ENCODE measurements at regions not wholly inside any gene's neighbourhood (a gene's known extent, or its start where the extent isn't known, plus 50 kb on each side); places are given as distances from the start of the nearest gene placed in this dataset.
A peak's percentile ranks its signal among the peaks of the same experiment; 100 is the strongest.

DNA sequence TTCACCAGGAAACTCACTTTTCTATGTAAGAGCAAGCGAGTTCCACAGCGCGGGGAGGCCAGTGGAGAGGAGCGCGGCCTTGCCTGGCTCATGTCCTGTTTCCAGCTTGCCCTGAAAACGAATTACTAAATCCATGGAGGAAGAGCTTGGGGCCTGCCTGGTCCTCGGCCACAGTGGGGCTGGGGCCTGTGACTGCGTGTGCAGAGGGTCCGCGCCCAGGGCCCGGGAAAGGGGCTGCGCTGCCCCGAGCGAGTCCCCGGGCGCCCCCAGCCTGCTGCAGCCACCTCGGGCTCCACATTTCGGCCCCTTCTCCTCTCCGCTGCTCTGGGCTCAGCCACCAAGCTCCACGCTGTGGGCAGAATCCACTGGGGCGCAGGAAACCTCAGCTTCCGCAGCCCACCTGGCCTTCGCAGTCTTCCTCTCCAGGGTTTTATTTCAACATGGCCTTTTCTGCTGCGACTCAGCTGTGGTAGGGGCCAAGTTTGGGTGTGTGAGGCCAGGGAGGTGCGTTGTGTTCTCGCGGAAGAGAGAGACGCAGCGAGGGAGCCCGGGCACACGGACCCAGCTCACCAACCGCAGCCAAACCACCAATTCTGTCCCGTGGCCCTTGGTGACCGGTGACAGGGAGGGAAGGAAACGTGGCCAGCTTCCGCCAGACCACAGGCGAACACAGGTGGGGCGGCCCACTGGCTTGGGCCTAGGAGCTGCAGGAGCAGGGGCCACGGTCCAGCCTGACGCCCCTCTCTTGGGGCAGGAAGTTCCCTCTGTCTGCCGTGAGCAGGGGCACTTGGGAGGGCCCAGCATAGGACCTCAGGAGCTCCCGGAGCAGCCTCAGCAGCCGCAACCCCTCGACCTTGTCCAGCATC lies 211.4 kb downstream of the ERMARD start:
- H3K9me3 ChIP-seq, result no peaks in the 10 kb centered on the region
- H3K4me1 ChIP-seq (ENCODE audit: control insufficient read depth in 1 of 2, insufficient read depth in 2 of 2, low read depth in 1 of 2, low read length in 1 of 2), result peaks cover 0 to 16% of the 10 kb centered on the region in 2 experiments; a peak in 1 of 4 replicates
- TF ChIP-seq SMC3 (IDR thresholded peaks at IDR 0.05; ENCODE audit: low read depth, low read length), result no peak
- TF ChIP-seq MXI1 (IDR thresholded peaks at IDR 0.05; ENCODE audit: low read depth, low read length), result no peak
- no peak for TF ChIP-seq FOXM1 (IDR thresholded peaks at IDR 0.05; ENCODE audit: low read depth)
- TF ChIP-seq RXRA (IDR thresholded peaks at IDR 0.05; ENCODE audit: borderline replicate concordance, low read depth), result no peak
- no peak for TF ChIP-seq TCF12 (IDR thresholded peaks at IDR 0.05)
- TF ChIP-seq TAF1 (IDR thresholded peaks at IDR 0.05; ENCODE audit: borderline replicate concordance, low read depth, low read length), result no peak
- no peak for TF ChIP-seq GATA2 (CRISPR knock-in tag; IDR thresholded peaks at IDR 0.05)
- TF ChIP-seq NFIC (IDR thresholded peaks at IDR 0.05; ENCODE audit: borderline replicate concordance), result no peak
- TF ChIP-seq POLR2AphosphoS5 (IDR thresholded peaks at IDR 0.05; ENCODE audit: low read depth, low read length), result no peak
- TF ChIP-seq, protein P1, sequence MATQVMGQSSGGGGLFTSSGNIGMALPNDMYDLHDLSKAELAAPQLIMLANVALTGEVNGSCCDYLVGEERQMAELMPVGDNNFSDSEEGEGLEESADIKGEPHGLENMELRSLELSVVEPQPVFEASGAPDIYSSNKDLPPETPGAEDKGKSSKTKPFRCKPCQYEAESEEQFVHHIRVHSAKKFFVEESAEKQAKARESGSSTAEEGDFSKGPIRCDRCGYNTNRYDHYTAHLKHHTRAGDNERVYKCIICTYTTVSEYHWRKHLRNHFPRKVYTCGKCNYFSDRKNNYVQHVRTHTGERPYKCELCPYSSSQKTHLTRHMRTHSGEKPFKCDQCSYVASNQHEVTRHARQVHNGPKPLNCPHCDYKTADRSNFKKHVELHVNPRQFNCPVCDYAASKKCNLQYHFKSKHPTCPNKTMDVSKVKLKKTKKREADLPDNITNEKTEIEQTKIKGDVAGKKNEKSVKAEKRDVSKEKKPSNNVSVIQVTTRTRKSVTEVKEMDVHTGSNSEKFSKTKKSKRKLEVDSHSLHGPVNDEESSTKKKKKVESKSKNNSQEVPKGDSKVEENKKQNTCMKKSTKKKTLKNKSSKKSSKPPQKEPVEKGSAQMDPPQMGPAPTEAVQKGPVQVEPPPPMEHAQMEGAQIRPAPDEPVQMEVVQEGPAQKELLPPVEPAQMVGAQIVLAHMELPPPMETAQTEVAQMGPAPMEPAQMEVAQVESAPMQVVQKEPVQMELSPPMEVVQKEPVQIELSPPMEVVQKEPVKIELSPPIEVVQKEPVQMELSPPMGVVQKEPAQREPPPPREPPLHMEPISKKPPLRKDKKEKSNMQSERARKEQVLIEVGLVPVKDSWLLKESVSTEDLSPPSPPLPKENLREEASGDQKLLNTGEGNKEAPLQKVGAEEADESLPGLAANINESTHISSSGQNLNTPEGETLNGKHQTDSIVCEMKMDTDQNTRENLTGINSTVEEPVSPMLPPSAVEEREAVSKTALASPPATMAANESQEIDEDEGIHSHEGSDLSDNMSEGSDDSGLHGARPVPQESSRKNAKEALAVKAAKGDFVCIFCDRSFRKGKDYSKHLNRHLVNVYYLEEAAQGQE (IDR thresholded peaks at IDR 0.05; ENCODE audit: low read depth, low read length), result no peak
- no peak for TF ChIP-seq EP300 (IDR thresholded peaks at IDR 0.05; ENCODE audit: borderline replicate concordance in 1 of 2, low read depth in 1 of 2, low read length in 1 of 2)
- TF ChIP-seq GABPA (IDR thresholded peaks at IDR 0.05; ENCODE audit: low read depth), result no peak
- no peak for TF ChIP-seq SIN3A (IDR thresholded peaks at IDR 0.05; ENCODE audit: borderline replicate concordance, low read depth, low read length)
- no peak for TF ChIP-seq NRF1 (IDR thresholded peaks at IDR 0.05; ENCODE audit: low read depth, low read length)
- no peak for TF ChIP-seq JUND (IDR thresholded peaks at IDR 0.05)
- TF ChIP-seq, protein P2, sequence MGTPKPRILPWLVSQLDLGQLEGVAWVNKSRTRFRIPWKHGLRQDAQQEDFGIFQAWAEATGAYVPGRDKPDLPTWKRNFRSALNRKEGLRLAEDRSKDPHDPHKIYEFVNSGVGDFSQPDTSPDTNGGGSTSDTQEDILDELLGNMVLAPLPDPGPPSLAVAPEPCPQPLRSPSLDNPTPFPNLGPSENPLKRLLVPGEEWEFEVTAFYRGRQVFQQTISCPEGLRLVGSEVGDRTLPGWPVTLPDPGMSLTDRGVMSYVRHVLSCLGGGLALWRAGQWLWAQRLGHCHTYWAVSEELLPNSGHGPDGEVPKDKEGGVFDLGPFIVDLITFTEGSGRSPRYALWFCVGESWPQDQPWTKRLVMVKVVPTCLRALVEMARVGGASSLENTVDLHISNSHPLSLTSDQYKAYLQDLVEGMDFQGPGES (IDR thresholded peaks at IDR 0.05; ENCODE audit: low read depth, low read length), result no peak
- no peak for TF ChIP-seq YY1 (IDR thresholded peaks at IDR 0.05; ENCODE audit: low read depth)
- TF ChIP-seq CHD2 (IDR thresholded peaks at IDR 0.05; ENCODE audit: low read length, partially characterized antibody), result no peak
- no peaks in the 10 kb centered on the region for H3K79me2 ChIP-seq (ENCODE audit: insufficient read depth)
- no peaks in the 10 kb centered on the region for H3K9me2 ChIP-seq
- peak; percentile 16 for DNase-seq
- H3K27me3 ChIP-seq (ENCODE audit: insufficient read depth), result no peaks in the 10 kb centered on the region
- WGBS (ENCODE audit: low lambda C conversion rate), result 76% methylated on average over 34 of the region's 44 CpGs
- H3K36me3 ChIP-seq (replicated peaks in 1 of 2; ENCODE audit: control insufficient read depth in 1 of 2, insufficient read depth in 2 of 2, low read length in 1 of 2), result no peaks in the 10 kb centered on the region
- no peak overlapping the region for H3K4me2 ChIP-seq
- H4K20me1 ChIP-seq (ENCODE audit: insufficient read depth), result no peaks in the 10 kb centered on the region
- POLR2A ChIA-PET, result no interaction called here
- H3K27ac ChIP-seq (ENCODE audit: low read depth in 2 of 2, low read length in 1 of 2), result no peak overlapping the region
- H3K4me3 ChIP-seq (ENCODE audit: low read depth in 2 of 2, low read length in 1 of 2), result no peak overlapping the region
- CTCF ChIA-PET, result interaction anchor here (1.1 kb wide), 1 partner anchor 11 kb away, joined by 4 read pairs; no protein-coding TSS in a partner anchor
- H3F3A ChIP-seq (replicated peaks; ENCODE audit: insufficient read depth), result no peaks in the 10 kb centered on the region
- H3K9ac ChIP-seq, result no peak overlapping the region
- no peak overlapping the region for H2AFZ ChIP-seq (ENCODE audit: low read depth)

All from SK-N-SH (cell line).